ENCODE measurements at regions not wholly inside any gene's neighbourhood (a gene's known extent, or its start where the extent isn't known, plus 50 kb on each side); places are given as distances from the start of the nearest gene placed in this dataset.
"Not testable (repeated sequence)": the region's sequence is repeated elsewhere in the genome, so short reads cannot be mapped to it uniquely, and the experiment has no call there.

DNA sequence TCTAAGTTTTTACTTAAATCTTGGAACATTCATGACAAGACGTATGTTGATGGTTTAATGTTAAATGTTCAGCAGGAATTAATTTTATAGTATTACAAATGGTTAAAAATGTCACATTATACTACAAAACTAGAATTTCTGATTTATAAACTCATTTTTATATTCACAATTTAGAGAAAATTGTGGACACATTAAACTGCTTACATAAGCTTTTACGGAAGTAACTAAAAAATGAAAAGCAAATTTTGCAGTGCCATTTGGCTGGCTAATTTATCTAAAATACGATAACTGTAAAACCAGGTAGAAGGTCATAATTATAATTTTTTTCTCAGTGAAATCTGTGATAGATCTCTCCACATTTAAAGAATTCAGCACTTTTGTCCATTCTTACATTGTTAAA lies 190.2 kb upstream of the GPC6 start:
- H3K4me3 ChIP-seq (replicated peaks; ENCODE audit: low read depth, low read length) = no peak overlapping the region
- no peak for DNase-seq (ENCODE audit: low read depth)
- TF ChIP-seq, protein P1, sequence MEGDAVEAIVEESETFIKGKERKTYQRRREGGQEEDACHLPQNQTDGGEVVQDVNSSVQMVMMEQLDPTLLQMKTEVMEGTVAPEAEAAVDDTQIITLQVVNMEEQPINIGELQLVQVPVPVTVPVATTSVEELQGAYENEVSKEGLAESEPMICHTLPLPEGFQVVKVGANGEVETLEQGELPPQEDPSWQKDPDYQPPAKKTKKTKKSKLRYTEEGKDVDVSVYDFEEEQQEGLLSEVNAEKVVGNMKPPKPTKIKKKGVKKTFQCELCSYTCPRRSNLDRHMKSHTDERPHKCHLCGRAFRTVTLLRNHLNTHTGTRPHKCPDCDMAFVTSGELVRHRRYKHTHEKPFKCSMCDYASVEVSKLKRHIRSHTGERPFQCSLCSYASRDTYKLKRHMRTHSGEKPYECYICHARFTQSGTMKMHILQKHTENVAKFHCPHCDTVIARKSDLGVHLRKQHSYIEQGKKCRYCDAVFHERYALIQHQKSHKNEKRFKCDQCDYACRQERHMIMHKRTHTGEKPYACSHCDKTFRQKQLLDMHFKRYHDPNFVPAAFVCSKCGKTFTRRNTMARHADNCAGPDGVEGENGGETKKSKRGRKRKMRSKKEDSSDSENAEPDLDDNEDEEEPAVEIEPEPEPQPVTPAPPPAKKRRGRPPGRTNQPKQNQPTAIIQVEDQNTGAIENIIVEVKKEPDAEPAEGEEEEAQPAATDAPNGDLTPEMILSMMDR (IDR thresholded peaks at IDR 0.05; ENCODE audit: low read length, missing control alignments) = no peak

DNA sequence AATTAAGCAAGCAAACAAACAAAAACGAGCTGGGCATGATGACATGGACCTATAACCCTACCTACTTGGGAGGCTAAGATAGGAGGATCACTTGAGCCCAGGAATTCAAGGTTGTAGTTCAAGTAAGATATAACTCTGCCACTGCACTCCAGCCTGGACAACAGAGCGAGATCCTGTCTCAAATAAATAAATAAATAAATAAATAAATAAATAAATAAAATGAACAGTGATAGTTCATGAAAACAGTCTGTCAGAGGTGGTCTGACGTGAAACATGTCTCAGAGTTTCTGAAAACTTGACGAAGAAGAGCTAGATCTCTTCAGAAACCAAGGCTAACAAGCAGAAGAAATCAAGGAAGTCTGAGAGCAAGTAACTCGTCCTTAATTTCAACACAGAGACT lies 188.8 kb upstream of the GPC6 start:
- H3K4me3 ChIP-seq (replicated peaks; ENCODE audit: low read depth, low read length) = no peak overlapping the region
- no peak for DNase-seq (ENCODE audit: low read depth)
- TF ChIP-seq, protein P1 (IDR thresholded peaks at IDR 0.05; ENCODE audit: low read length, missing control alignments) = no peak

DNA sequence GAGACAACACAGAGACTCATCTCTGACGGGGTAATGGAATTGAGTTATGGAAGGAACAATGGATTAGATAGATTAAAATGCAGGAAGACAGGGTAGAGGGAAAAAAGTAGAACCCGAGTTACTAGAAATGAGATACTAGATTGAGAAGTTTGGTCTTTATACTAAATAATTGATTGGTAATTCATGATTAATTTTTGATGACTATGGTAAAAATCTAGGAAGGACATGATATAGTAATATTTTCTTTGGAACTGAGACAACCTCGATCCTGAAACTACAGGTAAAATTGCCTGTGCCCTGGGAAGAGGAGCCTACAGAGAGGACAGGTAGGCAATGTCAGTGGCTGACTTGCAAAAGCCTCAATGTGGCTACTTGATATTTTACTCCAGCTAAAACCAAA lies 188.4 kb upstream of the GPC6 start:
- TF ChIP-seq, protein P1 (IDR thresholded peaks at IDR 0.05; ENCODE audit: low read length, missing control alignments) = no peak
- no peak for DNase-seq (ENCODE audit: low read depth)
- no peak overlapping the region for H3K4me3 ChIP-seq (replicated peaks; ENCODE audit: low read depth, low read length)

DNA sequence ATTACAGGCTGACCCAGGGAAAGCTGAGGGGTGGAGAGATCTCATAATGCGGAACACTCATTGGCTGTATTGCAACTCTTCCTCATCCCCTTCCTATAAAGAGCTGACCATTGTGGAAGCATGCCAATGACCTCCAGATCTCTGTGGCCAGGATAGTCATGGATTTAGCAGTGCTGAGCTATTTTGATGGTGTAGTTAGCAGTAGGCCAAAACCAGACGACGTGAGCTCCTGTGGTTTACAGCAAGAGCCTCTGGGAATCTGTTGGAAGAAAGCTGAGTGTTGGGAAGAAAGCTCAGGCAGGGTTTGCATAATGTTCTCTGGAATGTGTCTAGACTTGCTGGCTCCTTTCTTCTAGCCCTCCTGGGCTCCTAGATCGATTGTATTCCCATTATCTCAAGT lies 187.5 kb upstream of the GPC6 start:
- DNase-seq (ENCODE audit: low read depth) = peak; percentile 10
- no peak overlapping the region for H3K4me3 ChIP-seq (replicated peaks; ENCODE audit: low read depth, low read length)
- TF ChIP-seq, protein P1 (IDR thresholded peaks at IDR 0.05; ENCODE audit: low read length, missing control alignments) = no peak

DNA sequence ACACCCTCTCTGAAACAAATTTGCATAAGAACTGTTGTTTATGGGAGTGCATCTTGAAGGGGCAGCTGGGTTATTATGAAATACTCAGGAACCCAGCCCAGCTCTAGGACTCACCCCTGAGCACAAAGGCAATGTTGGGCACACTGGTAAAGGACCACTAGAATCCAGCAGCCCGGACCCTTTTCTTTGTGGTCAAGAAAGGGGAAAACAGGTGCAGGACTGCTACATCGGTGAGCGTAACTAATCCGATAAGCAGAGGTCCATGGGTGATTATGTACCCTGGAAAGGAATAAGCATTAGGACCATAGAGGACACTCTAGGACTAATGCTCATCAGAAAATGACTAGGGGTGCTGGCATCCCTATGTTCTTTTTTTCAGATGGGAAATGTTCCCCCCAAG lies 185.0 kb upstream of the GPC6 start:
- not testable (repeated sequence) for DNase-seq (ENCODE audit: low read depth); H3K4me3 ChIP-seq (replicated peaks; ENCODE audit: low read depth, low read length)

DNA sequence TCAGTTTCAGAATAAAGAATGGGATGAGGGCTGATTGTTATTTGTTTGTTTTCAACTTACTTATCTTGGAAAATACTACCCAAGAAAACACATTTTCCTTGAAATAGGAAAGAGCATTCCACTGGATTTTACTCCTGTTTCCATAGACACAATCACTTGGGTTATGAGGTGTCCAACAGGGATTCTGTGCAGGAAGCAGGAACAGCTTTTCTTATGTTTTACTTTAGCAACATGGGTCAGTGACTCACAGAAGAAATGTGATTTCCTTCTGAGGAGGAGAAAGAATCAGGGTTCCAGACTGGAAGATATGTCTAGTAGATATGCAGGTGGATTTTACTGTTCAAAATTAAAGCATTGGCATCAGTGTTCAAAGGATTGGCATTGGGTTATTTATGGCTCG lies 180.8 kb upstream of the GPC6 start:
- H3K4me3 ChIP-seq (replicated peaks; ENCODE audit: low read depth, low read length) = no peak overlapping the region
- peak; percentile 21 for DNase-seq (ENCODE audit: low read depth)
- TF ChIP-seq, protein P1 (IDR thresholded peaks at IDR 0.05; ENCODE audit: low read length, missing control alignments) = no peak

DNA sequence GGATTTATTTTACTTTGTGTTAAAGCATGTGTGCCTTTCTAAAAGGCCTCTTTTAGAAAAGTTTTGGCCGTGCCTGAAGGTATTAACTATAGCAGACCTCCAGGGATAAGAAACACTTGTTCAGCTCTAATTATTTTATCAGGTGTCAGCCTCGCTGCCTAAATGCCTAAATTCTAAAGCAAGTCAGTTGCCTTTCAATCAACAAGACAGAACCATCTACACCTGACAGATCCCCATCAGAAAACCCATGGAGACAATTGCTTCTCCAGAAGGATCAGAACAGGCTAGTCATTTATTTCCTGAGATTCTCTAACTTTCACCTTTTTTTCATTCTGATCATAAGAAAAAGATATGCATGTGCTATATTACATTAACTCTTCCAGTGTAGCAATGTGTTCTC lies 171.4 kb upstream of the GPC6 start:
- H3K4me3 ChIP-seq (replicated peaks; ENCODE audit: low read depth, low read length) = no peak overlapping the region
- DNase-seq (ENCODE audit: low read depth) = no peak
- TF ChIP-seq, protein P1 (IDR thresholded peaks at IDR 0.05; ENCODE audit: low read length, missing control alignments) = no peak

DNA sequence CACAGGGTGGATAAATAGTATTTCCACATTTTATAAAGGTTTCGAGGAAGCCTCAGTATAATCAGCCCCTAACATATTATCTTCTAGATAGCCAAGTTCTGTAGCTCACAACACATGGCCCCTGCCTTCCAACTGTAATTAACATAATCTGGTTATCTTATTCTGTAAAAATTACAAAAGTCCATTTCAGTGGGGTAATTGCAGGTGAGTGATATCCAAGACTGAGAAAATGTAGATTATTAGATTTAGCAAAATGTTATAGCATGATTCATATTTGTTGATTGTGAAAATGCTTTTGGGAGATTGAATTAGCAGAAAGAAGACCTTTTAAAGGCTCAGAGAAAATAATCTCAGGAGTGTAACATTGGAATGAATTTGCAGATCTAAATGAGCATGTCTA lies 168.3 kb upstream of the GPC6 start:
- TF ChIP-seq, protein P1 (IDR thresholded peaks at IDR 0.05; ENCODE audit: low read length, missing control alignments) = no peak
- no peak for DNase-seq (ENCODE audit: low read depth)
- H3K4me3 ChIP-seq (replicated peaks; ENCODE audit: low read depth, low read length) = no peak overlapping the region
